ENCODE measurements at regions not wholly inside any gene's neighbourhood (a gene's known extent, or its start where the extent isn't known, plus 50 kb on each side); places are given as distances from the start of the nearest gene placed in this dataset.

DNA sequence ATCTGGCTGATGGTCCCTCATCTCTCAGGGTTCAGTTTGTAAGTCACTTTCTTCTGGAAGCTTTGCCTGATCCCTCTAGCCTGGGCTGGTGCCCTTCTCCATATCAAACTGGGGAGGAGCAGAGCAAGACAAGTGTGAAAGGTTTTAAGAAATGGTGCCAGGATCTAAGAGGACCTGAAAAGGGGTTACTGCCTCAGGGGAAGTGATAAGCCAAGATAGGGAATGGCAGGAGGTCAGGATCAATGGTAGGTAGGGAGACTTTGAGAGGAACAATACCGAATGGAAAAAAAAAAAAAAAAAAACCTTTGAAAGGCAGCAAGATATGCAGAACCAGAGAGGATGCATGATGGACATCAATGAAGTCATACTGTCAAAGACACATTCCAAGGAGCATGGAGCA, 67.5 kb upstream of the TLR4 start:
- Histone ChIP-seq H3K79me2 (ENCODE audit: control insufficient read depth, insufficient read depth, low read length) (no peaks in the 10 kb centered on the region), H4K20me1 (ENCODE audit: control insufficient read depth, extremely low read depth, insufficient read depth, low read length) (no peaks in the 10 kb centered on the region), H3K4me2 (ENCODE audit: control insufficient read depth, extremely low read depth, insufficient read depth, low read depth, low read length) (no peak overlapping the region), H3K27me3 (ENCODE audit: control insufficient read depth, extremely low read depth, insufficient read depth, low read length) (no peaks in the 10 kb centered on the region), H3K27ac (ENCODE audit: control insufficient read depth, insufficient read depth, low read length) (no peak overlapping the region), H3K9me3 (ENCODE audit: control insufficient read depth, low read depth, low read length) (no peaks in the 10 kb centered on the region), H3K36me3 (ENCODE audit: control insufficient read depth in 2 of 2, extremely low read depth in 1 of 2, insufficient read depth in 2 of 2, low read length in 2 of 2) (no peaks in the 10 kb centered on the region), H3K4me1 (ENCODE audit: control insufficient read depth, extremely low read depth, insufficient read depth, low read length) (no peaks in the 10 kb centered on the region), H2AFZ (ENCODE audit: control insufficient read depth, low read length) (no peak overlapping the region), H3K4me3 (ENCODE audit: control insufficient read depth in 2 of 3, extremely low read depth in 1 of 3, insufficient read depth in 2 of 3, low read depth in 1 of 3, low read length in 3 of 3) (no peak overlapping the region), H3K9ac (ENCODE audit: control insufficient read depth, extremely low read depth, insufficient read depth, low read length) (no peak overlapping the region), H3K9me1 (ENCODE audit: control insufficient read depth, extremely low read depth, insufficient read depth, low read length) (no peaks in the 10 kb centered on the region)
- FAIRE-seq = no peak
- no peak for DNase-seq (ENCODE audit: low read depth, low spot score)
- dilution Hi-C loops (cut with MboI; ENCODE audit: extremely low pct_ligation_motif_present, low sequenced_read_pairs) = no loop called here
- TF ChIP-seq EZH2 (IDR thresholded peaks at IDR 0.05; ENCODE audit: low read length) = no peak
- TF ChIP-seq, protein P1, sequence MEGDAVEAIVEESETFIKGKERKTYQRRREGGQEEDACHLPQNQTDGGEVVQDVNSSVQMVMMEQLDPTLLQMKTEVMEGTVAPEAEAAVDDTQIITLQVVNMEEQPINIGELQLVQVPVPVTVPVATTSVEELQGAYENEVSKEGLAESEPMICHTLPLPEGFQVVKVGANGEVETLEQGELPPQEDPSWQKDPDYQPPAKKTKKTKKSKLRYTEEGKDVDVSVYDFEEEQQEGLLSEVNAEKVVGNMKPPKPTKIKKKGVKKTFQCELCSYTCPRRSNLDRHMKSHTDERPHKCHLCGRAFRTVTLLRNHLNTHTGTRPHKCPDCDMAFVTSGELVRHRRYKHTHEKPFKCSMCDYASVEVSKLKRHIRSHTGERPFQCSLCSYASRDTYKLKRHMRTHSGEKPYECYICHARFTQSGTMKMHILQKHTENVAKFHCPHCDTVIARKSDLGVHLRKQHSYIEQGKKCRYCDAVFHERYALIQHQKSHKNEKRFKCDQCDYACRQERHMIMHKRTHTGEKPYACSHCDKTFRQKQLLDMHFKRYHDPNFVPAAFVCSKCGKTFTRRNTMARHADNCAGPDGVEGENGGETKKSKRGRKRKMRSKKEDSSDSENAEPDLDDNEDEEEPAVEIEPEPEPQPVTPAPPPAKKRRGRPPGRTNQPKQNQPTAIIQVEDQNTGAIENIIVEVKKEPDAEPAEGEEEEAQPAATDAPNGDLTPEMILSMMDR (optimal IDR thresholded peaks at IDR 0.05 in 1 of 3, IDR thresholded peaks at IDR 0.05 in 1 of 3, conservative IDR thresholded peaks at IDR 0.05 in 1 of 3; ENCODE audit: extremely low read depth in 1 of 3, insufficient read depth in 2 of 3, low read length in 3 of 3) = no peak

DNA sequence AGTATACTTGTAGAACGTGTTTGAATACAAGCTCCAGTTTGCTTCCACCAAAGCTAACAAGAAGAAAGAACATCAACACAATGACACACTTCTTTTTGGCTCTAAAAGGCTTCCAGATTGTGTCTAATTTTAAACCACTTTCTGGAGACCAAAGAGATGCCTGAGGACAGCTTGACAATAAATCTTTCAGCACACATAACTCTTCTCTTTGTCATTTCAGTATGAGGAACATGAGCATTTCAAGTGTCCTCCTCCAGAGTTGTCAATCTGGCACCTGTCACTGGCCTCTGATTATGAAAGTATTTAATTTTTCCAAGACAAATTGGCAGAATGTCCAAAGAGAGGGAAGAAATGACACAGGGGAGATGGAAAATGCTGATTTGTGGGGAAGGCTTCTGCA, 79.0 kb upstream of the TLR4 start:
- Histone ChIP-seq H2AFZ (ENCODE audit: control insufficient read depth, low read length) (no peak overlapping the region), H3K9me1 (ENCODE audit: control insufficient read depth, extremely low read depth, insufficient read depth, low read length) (no peaks in the 10 kb centered on the region), H3K9me3 (ENCODE audit: control insufficient read depth, low read depth, low read length) (no peaks in the 10 kb centered on the region), H3K4me2 (ENCODE audit: control insufficient read depth, extremely low read depth, insufficient read depth, low read depth, low read length) (no peak overlapping the region), H4K20me1 (ENCODE audit: control insufficient read depth, extremely low read depth, insufficient read depth, low read length) (no peaks in the 10 kb centered on the region), H3K36me3 (ENCODE audit: control insufficient read depth in 2 of 2, extremely low read depth in 1 of 2, insufficient read depth in 2 of 2, low read length in 2 of 2) (no peaks in the 10 kb centered on the region), H3K27ac (ENCODE audit: control insufficient read depth, insufficient read depth, low read length) (no peak overlapping the region), H3K9ac (ENCODE audit: control insufficient read depth, extremely low read depth, insufficient read depth, low read length) (no peak overlapping the region), H3K27me3 (ENCODE audit: control insufficient read depth, extremely low read depth, insufficient read depth, low read length) (no peaks in the 10 kb centered on the region), H3K79me2 (ENCODE audit: control insufficient read depth, insufficient read depth, low read length) (no peaks in the 10 kb centered on the region), H3K4me1 (ENCODE audit: control insufficient read depth, extremely low read depth, insufficient read depth, low read length) (no peaks in the 10 kb centered on the region), H3K4me3 (ENCODE audit: control insufficient read depth in 2 of 3, extremely low read depth in 1 of 3, insufficient read depth in 2 of 3, low read depth in 1 of 3, low read length in 3 of 3) (no peak overlapping the region)
- DNase-seq (ENCODE audit: low read depth, low spot score) (no peak), FAIRE-seq (no peak)
- no peak for TF ChIP-seq EZH2 (IDR thresholded peaks at IDR 0.05; ENCODE audit: low read length)
- TF ChIP-seq, protein P1 (optimal IDR thresholded peaks at IDR 0.05 in 1 of 3, IDR thresholded peaks at IDR 0.05 in 1 of 3, conservative IDR thresholded peaks at IDR 0.05 in 1 of 3; ENCODE audit: extremely low read depth in 1 of 3, insufficient read depth in 2 of 3, low read length in 3 of 3) = no peak
- dilution Hi-C loops (cut with MboI; ENCODE audit: extremely low pct_ligation_motif_present, low sequenced_read_pairs) = no loop called here

Measured in keratinocyte (primary cell).